ENCODE measurements at regions not wholly inside any gene's neighbourhood (a gene's known extent, or its start where the extent isn't known, plus 50 kb on each side); places are given as distances from the start of the nearest gene placed in this dataset.
"Not testable (repeated sequence)": the region's sequence is repeated elsewhere in the genome, so short reads cannot be mapped to it uniquely, and the experiment has no call there.

GRCh38 chr2:192407692-192408091, 213.0 kb upstream of the TMEFF2 start:
- Histone ChIP-seq H3K27ac (no peak overlapping the region), H3K36me3 (no peaks in the 10 kb centered on the region), H3K4me3 (no peak overlapping the region), H3K4me1 (no peaks in the 10 kb centered on the region), H3K9me3 (no peaks in the 10 kb centered on the region), H3K27me3 (peaks cover 0 to 3% of the 10 kb centered on the region in 2 donors)
- no peak for DNase-seq (ENCODE audit: low spot score in 2 of 2)
- TF ChIP-seq POLR2A (IDR thresholded peaks at IDR 0.05) (no peak), POLR2AphosphoS5 (IDR thresholded peaks at IDR 0.05) (no peak)
- TF ChIP-seq, protein P1, sequence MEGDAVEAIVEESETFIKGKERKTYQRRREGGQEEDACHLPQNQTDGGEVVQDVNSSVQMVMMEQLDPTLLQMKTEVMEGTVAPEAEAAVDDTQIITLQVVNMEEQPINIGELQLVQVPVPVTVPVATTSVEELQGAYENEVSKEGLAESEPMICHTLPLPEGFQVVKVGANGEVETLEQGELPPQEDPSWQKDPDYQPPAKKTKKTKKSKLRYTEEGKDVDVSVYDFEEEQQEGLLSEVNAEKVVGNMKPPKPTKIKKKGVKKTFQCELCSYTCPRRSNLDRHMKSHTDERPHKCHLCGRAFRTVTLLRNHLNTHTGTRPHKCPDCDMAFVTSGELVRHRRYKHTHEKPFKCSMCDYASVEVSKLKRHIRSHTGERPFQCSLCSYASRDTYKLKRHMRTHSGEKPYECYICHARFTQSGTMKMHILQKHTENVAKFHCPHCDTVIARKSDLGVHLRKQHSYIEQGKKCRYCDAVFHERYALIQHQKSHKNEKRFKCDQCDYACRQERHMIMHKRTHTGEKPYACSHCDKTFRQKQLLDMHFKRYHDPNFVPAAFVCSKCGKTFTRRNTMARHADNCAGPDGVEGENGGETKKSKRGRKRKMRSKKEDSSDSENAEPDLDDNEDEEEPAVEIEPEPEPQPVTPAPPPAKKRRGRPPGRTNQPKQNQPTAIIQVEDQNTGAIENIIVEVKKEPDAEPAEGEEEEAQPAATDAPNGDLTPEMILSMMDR (IDR thresholded peaks at IDR 0.05) = no peak
- intact Hi-C loops (cut with DNase I; ENCODE audit: low total_unique reads) = no loop called here

DNA sequence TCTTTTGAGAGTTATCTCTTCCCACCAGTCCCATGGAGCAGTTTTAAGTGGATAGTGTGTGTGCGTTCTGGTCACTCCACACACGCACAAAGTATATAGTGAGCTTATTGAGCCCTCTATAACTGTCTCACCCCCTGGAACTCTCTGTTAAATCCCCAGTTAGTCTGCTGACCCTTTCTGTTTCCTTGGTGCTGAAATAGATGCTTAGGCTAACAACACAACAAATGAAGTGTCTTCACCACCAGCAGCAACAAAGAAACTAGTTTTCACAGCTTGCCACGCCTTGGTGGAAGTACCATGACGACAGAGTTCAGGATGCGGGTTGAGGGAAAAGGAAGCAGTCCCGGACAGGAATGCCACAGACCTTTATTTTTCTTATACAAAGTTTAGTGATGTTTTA, 203.5 kb upstream of the TMEFF2 start:
- intact Hi-C loops (cut with DNase I; ENCODE audit: low total_unique reads) = no loop called here

GRCh38 chr2:192394605-192395004, 199.9 kb upstream of the TMEFF2 start:
- Histone ChIP-seq H3K4me1 (no peaks in the 10 kb centered on the region), H3K4me3 (no peak overlapping the region), H3K9me3 (no peaks in the 10 kb centered on the region), H3K36me3 (no peaks in the 10 kb centered on the region), H3K27ac (no peak overlapping the region), H3K27me3 (no peaks in the 10 kb centered on the region)
- intact Hi-C loops (cut with DNase I; ENCODE audit: low total_unique reads) = no loop called here
- TF ChIP-seq POLR2AphosphoS5 (IDR thresholded peaks at IDR 0.05) (no peak), POLR2A (IDR thresholded peaks at IDR 0.05) (no peak)
- TF ChIP-seq, protein P1 (IDR thresholded peaks at IDR 0.05) = no peak
- DNase-seq (ENCODE audit: low spot score in 2 of 2) = no peak

More for the DNA sequence above, 203.5 kb upstream of the TMEFF2 start:
- Histone ChIP-seq H3K27ac (no peak overlapping the region), H3K36me3 (no peaks in the 10 kb centered on the region), H3K4me3 (no peak overlapping the region), H3K9me3 (no peaks in the 10 kb centered on the region), H3K27me3 (no peaks in the 10 kb centered on the region), H3K4me1 (no peaks in the 10 kb centered on the region)
- TF ChIP-seq POLR2AphosphoS5 (IDR thresholded peaks at IDR 0.05) (no peak), POLR2A (IDR thresholded peaks at IDR 0.05) (no peak)
- TF ChIP-seq, protein P1 (IDR thresholded peaks at IDR 0.05) = no peak
- no peak for DNase-seq (ENCODE audit: low spot score in 2 of 2)

DNA sequence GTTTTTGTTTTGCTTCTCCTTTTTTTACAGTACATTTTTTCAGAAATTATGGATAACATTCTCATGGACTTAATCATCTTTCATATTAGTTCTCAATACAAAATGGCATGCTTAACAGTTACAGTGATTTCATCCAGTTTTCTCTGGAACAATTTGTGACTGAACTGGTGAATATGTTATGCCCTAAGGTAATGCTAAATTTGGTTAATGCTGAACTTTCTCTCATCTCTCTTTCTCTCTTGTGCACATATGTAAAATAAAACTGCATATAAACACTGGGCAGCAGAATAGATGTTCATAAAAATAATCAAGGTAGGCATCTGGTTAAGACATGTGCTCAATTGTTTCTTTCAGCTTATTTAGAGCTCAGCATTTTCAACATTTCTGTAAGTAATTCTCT, 196.3 kb upstream of the TMEFF2 start:
- Histone ChIP-seq H3K4me3 (no peak overlapping the region), H3K27me3 (no peaks in the 10 kb centered on the region), H3K4me1 (no peaks in the 10 kb centered on the region), H3K27ac (no peak overlapping the region), H3K36me3 (no peaks in the 10 kb centered on the region), H3K9me3 (no peaks in the 10 kb centered on the region)
- no peak for DNase-seq (ENCODE audit: low spot score in 2 of 2)
- TF ChIP-seq POLR2AphosphoS5 (IDR thresholded peaks at IDR 0.05) (no peak), POLR2A (IDR thresholded peaks at IDR 0.05) (no peak)
- TF ChIP-seq, protein P1 (IDR thresholded peaks at IDR 0.05) = no peak
- intact Hi-C loops (cut with DNase I; ENCODE audit: low total_unique reads) = no loop called here

GRCh38 chr2:192390401-192390800, 195.7 kb upstream of the TMEFF2 start:
- no peak overlapping the region for H3K4me3 ChIP-seq
- H3K27ac ChIP-seq = no peak overlapping the region
- H3K9me3 ChIP-seq = no peaks in the 10 kb centered on the region
- no peaks in the 10 kb centered on the region for H3K4me1 ChIP-seq
- H3K36me3 ChIP-seq = no peaks in the 10 kb centered on the region
- DNase-seq (ENCODE audit: low spot score in 2 of 2) = no peak
- intact Hi-C loops (cut with DNase I; ENCODE audit: low total_unique reads) = no loop called here
- no peaks in the 10 kb centered on the region for H3K27me3 ChIP-seq
- TF ChIP-seq POLR2A (IDR thresholded peaks at IDR 0.05) = no peak
- TF ChIP-seq POLR2AphosphoS5 (IDR thresholded peaks at IDR 0.05) = no peak
- TF ChIP-seq, protein P1 (IDR thresholded peaks at IDR 0.05) = no peak

DNA sequence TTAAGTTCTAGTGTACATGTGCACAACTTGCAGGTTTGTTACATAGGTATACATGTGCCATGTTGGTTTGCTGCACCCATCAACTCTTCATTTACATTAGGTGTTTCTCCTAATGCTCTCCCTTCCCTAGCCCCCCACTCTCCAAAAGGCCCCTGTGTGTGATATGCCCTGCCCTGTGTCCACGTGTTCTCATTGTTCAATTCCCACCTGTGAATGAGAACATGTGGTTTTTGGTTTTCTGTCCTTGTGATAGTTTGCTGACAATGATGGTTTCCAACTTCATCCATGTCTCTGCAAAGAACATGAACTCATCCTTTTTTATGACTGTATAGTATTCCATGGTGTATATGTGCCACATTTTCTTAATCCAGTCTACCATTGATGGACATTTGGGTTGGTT, 189.5 kb upstream of the TMEFF2 start:
- H3K36me3 ChIP-seq; intact Hi-C loops (cut with DNase I; ENCODE audit: low total_unique reads); H3K27ac ChIP-seq; H3K4me3 ChIP-seq; DNase-seq (ENCODE audit: low spot score in 2 of 2); H3K4me1 ChIP-seq; H3K27me3 ChIP-seq; H3K9me3 ChIP-seq: not testable (repeated sequence)

Data from breast epithelium (tissue), 4 donors.